PC-3 (cell line): ENCODE measurements at regions not wholly inside any gene's neighbourhood (a gene's known extent, or its start where the extent isn't known, plus 50 kb on each side); places are given as distances from the start of the nearest gene placed in this dataset.
A peak's percentile ranks its signal among the peaks of the same experiment; 100 is the strongest.
"Not testable (repeated sequence)": the region's sequence is repeated elsewhere in the genome, so short reads cannot be mapped to it uniquely, and the experiment has no call there.

ENCODE experiments used
- ATAC-seq: fragments of 200-7000 bp; cut with Tn5 transposase; 2 replicates; pipeline ENCODE4 v1.9.1; 2020; ENCODE audit warnings: mild to moderate bottlenecking, moderate library complexity
- BruUV-seq: library from RNA; stranded (reverse); fragments of 400-500 nt; replicated peaks from 2 replicates; lab custom pipeline; 2021; lab: Mats Ljungman, UMichigan
- CTCF ChIA-PET: fragments of 300-600 bp; sonication (Branson Sonifier 250); formaldehyde crosslinking; loops from one replicate; lab custom pipeline; 2022; ENCODE audit warnings: antibody characterized with exemption; lab: Charles Lee
- POLR2A ChIA-PET: fragments of 300-600 bp; sonication (Branson Sonifier 250); formaldehyde crosslinking; loops from one replicate; lab custom pipeline; 2022; ENCODE audit warnings: antibody characterized with exemption; ENCODE audit not compliant: unreplicated experiment; lab: Charles Lee
- DNase-seq: peaks from one replicate; pipeline ENCODE4 v3.0.0-alpha.2; 2015
- H2AFZ ChIP-seq: fragments of 300-600 bp; sonication (generic); 2 replicates; pipeline ENCODE4 v1.6.0; 2016; ENCODE audit warnings: antibody characterized with exemption, low read length
- H3F3A ChIP-seq: fragments of 300-600 bp; sonication (generic); one replicate; pipeline ENCODE4 v1.6.0; 2017; ENCODE audit warnings: antibody characterized with exemption, low read length, control low read depth, mild to moderate bottlenecking; ENCODE audit not compliant: unreplicated experiment
- H3K27ac ChIP-seq: fragments of 300-600 bp; sonication (generic); 2 replicates; pipeline ENCODE4 v1.5.1; 2016; ENCODE audit warnings: mild to moderate bottlenecking, low read length
- H3K27me3 ChIP-seq: fragments of 300-600 bp; sonication (generic); 2 replicates; pipeline ENCODE4 v1.6.1; 2016; ENCODE audit warnings: low read length, mixed read lengths
- H3K36me3 ChIP-seq: fragments of 300-600 bp; sonication (generic); 2 replicates; pipeline ENCODE4 v1.6.1; 2016; ENCODE audit warnings: low read depth, mixed run types, low read length, mixed read lengths
- H3K4me1 ChIP-seq: fragments of 300-600 bp; sonication (generic); 2 replicates; pipeline ENCODE4 v1.5.1; 2016; ENCODE audit warnings: low read length; ENCODE audit not compliant: insufficient read depth
- H3K4me2 ChIP-seq: fragments of 300-600 bp; sonication (generic); 2 replicates; pipeline ENCODE4 v1.6.0; 2016; ENCODE audit warnings: low read length
- H3K4me3 ChIP-seq: fragments of 300-600 bp; sonication (generic); 2 replicates; pipeline ENCODE4 v1.5.1; 2016; ENCODE audit warnings: mild to moderate bottlenecking, low read length, mixed read lengths
- H3K79me2 ChIP-seq: fragments of 300-600 bp; sonication (generic); 2 replicates; pipeline ENCODE4 v1.6.1; 2017; ENCODE audit warnings: low read length, mixed read lengths
- H3K9ac ChIP-seq: fragments of 300-600 bp; sonication (generic); 2 replicates; pipeline ENCODE4 v1.6.0; 2016; ENCODE audit warnings: mild to moderate bottlenecking, low read length
- H3K9me2 ChIP-seq: fragments of 300-600 bp; sonication (generic); replicated peaks from 2 replicates; pipeline ENCODE4 v1.6.1; 2016; ENCODE audit warnings: mixed run types, low read length, mixed read lengths
- H3K9me3 ChIP-seq: fragments of 300-600 bp; sonication (generic); 2 replicates; pipeline ENCODE4 v1.6.1; 2016; ENCODE audit warnings: low read length, mixed read lengths
- H4K20me1 ChIP-seq: fragments of 300-600 bp; sonication (generic); 2 replicates; pipeline ENCODE4 v1.6.1; 2016; ENCODE audit warnings: low read length, mixed read lengths
- EZH2 ChIP-seq: fragments of 300-600 bp; sonication (generic); IDR thresholded peaks from one replicate; pipeline ENCODE4 v1.6.1; 2017; ENCODE audit warnings: antibody characterized with exemption, mild to moderate bottlenecking, low read length; ENCODE audit not compliant: unreplicated experiment
- EZH2phosphoT487 ChIP-seq: fragments of 300-600 bp; sonication (generic); IDR thresholded peaks from 2 replicates; pipeline ENCODE4 v1.6.1; 2018; ENCODE audit warnings: mild to moderate bottlenecking, antibody characterized with exemption, low read length, borderline replicate concordance
- intact Hi-C: fragments of 100-400 bp; cut with micrococcal nuclease; formaldehyde crosslinking; loops from 2 replicates; pipeline ENCODE4 v1.9.0; 2023
- TF ChIP-seq, protein P1 (sequence below): fragments of 300-600 bp; sonication (generic); conservative IDR thresholded peaks from 2 replicates; pipeline ENCODE4 v1.5.1; 2017; ENCODE audit warnings: antibody characterized with exemption, low read depth, mild to moderate bottlenecking, low read length

DNA sequence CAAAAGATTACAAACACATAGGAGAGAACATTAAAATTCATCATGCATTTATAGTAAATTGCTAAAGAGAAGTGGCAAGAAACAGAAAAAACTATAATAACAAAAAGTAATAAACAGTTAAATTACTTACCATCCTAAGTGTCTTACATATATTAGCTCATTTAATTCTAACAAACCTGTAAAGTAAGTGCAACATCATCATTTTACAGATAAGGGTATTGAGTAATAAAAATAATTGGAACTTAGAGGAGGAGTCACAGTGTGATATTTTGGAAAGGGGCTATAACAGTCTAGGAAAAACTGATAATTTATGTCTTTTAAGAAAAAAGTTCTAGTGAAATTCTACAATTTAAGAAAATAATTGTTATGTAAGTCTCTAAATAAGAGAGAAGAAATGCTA is 592.8 kb downstream of the DMRTA1 start:
- H3K9me3 ChIP-seq, result no peaks in the 10 kb centered on the region
- no peak overlapping the region for H3K4me3 ChIP-seq
- TF ChIP-seq EZH2 (no peak), EZH2phosphoT487 (no peak)
- TF ChIP-seq, protein P1, sequence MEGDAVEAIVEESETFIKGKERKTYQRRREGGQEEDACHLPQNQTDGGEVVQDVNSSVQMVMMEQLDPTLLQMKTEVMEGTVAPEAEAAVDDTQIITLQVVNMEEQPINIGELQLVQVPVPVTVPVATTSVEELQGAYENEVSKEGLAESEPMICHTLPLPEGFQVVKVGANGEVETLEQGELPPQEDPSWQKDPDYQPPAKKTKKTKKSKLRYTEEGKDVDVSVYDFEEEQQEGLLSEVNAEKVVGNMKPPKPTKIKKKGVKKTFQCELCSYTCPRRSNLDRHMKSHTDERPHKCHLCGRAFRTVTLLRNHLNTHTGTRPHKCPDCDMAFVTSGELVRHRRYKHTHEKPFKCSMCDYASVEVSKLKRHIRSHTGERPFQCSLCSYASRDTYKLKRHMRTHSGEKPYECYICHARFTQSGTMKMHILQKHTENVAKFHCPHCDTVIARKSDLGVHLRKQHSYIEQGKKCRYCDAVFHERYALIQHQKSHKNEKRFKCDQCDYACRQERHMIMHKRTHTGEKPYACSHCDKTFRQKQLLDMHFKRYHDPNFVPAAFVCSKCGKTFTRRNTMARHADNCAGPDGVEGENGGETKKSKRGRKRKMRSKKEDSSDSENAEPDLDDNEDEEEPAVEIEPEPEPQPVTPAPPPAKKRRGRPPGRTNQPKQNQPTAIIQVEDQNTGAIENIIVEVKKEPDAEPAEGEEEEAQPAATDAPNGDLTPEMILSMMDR, result no peak
- DNase-seq, result no peak
- H4K20me1 ChIP-seq, result no peaks in the 10 kb centered on the region
- POLR2A ChIA-PET, result no interaction called here
- no peaks in the 10 kb centered on the region for H3K36me3 ChIP-seq
- ATAC-seq, result no peak
- no peak overlapping the region for H2AFZ ChIP-seq
- no TSS peak for BruUV-seq
- peaks cover 1% of the 10 kb centered on the region; the same call in 1 of the 2 replicates for H3K4me1 ChIP-seq
- intact Hi-C loops, result no loop called here
- no peaks in the 10 kb centered on the region for H3K27me3 ChIP-seq
- H3K79me2 ChIP-seq, result no peaks in the 10 kb centered on the region
- H3K9ac ChIP-seq, result no peak overlapping the region
- no peak overlapping the region for H3K4me2 ChIP-seq
- H3F3A ChIP-seq, result no peaks in the 10 kb centered on the region
- CTCF ChIA-PET, result no interaction called here
- H3K27ac ChIP-seq, result no peak overlapping the region
- no peaks in the 10 kb centered on the region for H3K9me2 ChIP-seq

DNA sequence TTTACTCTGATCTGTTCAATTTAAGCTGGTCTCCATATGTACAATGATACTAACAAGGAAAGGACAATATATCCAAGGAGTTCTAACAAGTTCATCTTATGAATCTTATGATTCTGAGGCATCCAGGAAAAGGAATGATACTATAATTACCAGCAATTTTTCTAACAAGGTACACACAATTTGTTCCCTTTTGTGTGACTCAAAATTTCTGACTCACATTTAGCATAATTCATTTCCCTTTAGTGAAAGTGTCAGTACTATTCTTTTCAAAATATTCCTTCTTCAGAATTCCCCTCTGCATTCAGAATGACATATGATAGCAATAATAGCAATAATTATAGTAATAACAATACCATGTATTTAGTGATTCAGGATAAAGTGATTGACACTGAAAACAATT is 594.8 kb downstream of the DMRTA1 start:
- BruUV-seq, result no TSS peak
- H3K4me3 ChIP-seq, result no peak overlapping the region
- H3K27me3 ChIP-seq, result no peaks in the 10 kb centered on the region
- H3K9me2 ChIP-seq, result no peaks in the 10 kb centered on the region
- peaks cover 4% of the 10 kb centered on the region; the same call in 1 of the 2 replicates for H3K4me1 ChIP-seq
- H3K36me3 ChIP-seq, result no peaks in the 10 kb centered on the region
- no peak overlapping the region for H3K9ac ChIP-seq
- no peak overlapping the region for H3K27ac ChIP-seq
- H3F3A ChIP-seq, result no peaks in the 10 kb centered on the region
- ChIA-PET CTCF (no interaction called here), POLR2A (no interaction called here)
- intact Hi-C loops, result no loop called here
- H2AFZ ChIP-seq, result no peak overlapping the region
- no peak for ATAC-seq
- no peaks in the 10 kb centered on the region for H3K79me2 ChIP-seq
- H4K20me1 ChIP-seq, result no peaks in the 10 kb centered on the region
- H3K4me2 ChIP-seq, result no peak overlapping the region
- H3K9me3 ChIP-seq, result no peaks in the 10 kb centered on the region
- TF ChIP-seq EZH2 (no peak), EZH2phosphoT487 (no peak)
- TF ChIP-seq, protein P1, result no peak
- no peak for DNase-seq

DNA sequence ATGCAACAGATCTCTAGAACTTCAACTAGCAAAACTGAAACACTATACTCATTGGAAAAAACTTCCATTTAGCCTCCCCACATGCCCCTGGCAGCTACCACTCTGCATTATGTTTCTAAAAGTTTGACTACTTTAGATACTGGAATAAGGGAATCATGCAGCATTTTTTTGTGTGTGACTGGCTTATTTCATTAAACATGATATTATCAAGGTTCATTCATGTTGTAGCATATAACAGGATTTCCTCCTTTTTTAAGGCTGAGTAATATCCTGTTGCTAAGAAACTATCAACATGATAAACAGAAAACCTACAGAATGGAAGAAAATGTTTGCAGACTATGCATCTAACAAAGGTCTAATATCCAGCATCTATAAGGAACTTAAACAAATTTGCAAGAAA is 597.9 kb downstream of the DMRTA1 start:
- H3F3A ChIP-seq, result no peaks in the 10 kb centered on the region
- BruUV-seq, result no TSS peak
- no peaks in the 10 kb centered on the region for H3K27me3 ChIP-seq
- CTCF ChIA-PET, result no interaction called here
- no peaks in the 10 kb centered on the region for H3K9me2 ChIP-seq
- POLR2A ChIA-PET, result no interaction called here
- H2AFZ ChIP-seq, result no peak overlapping the region
- TF ChIP-seq, protein P1, result no peak
- TF ChIP-seq EZH2 (no peak), EZH2phosphoT487 (no peak)
- no peak overlapping the region for H3K4me3 ChIP-seq
- no peaks in the 10 kb centered on the region for H3K36me3 ChIP-seq
- H4K20me1 ChIP-seq, result no peaks in the 10 kb centered on the region
- H3K4me2 ChIP-seq, result no peak overlapping the region
- peaks cover 4% of the 10 kb centered on the region; the same call in 1 of the 2 replicates for H3K4me1 ChIP-seq
- intact Hi-C loops, result no loop called here
- ATAC-seq, result peak; percentile 63
- peak overlapping the region; percentile 32; the same call in 1 of the 2 replicates for H3K27ac ChIP-seq
- peak; percentile 51 for DNase-seq
- H3K79me2 ChIP-seq, result no peaks in the 10 kb centered on the region
- no peak overlapping the region for H3K9ac ChIP-seq
- no peaks in the 10 kb centered on the region for H3K9me3 ChIP-seq

DNA sequence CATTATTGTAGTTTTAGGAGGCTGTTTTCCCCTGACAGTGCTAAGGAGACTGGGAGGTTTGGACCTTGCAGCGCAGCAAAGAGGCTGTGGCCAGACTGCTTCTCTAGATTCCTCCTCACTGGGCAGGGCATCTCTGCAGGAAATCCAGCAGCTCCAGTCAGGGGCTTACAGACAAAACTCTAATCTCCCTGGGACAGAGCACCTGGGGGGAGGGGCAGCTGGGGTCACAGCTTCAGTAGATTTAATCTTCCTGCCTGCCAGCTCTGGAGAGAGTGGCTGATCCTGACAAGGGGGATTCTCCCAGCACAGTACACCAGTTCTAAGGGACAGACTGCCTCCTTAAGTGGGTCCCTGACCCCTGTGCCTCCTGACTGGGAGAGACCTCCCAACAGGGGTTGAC is 599.4 kb downstream of the DMRTA1 start:
- H3K27me3 ChIP-seq, H3K4me1 ChIP-seq, H3K9me2 ChIP-seq, H3K79me2 ChIP-seq, H3K4me3 ChIP-seq, POLR2A ChIA-PET, H3K27ac ChIP-seq, H2AFZ ChIP-seq, H3F3A ChIP-seq, H3K9me3 ChIP-seq, H3K9ac ChIP-seq, H3K4me2 ChIP-seq, H4K20me1 ChIP-seq, BruUV-seq, DNase-seq, CTCF ChIA-PET, ATAC-seq, H3K36me3 ChIP-seq, intact Hi-C loops: not testable (repeated sequence)
